H9 (cell line): ENCODE measurements at regions not wholly inside any gene's neighbourhood (a gene's known extent, or its start where the extent isn't known, plus 50 kb on each side); places are given as distances from the start of the nearest gene placed in this dataset.

Source experiments
- DNase-seq: peaks from one replicate; pipeline ENCODE4 v3.0.0-alpha.2; 2017
- H2AFZ ChIP-seq: one replicate; pipeline ENCODE4 v1.6.1; 2013; ENCODE audit warnings: mild to moderate bottlenecking, low read length, control low read depth, moderate library complexity
- H2AK5ac ChIP-seq: 2 replicates; pipeline ENCODE4 v1.6.1; 2013; ENCODE audit warnings: low read length, control low read depth, mixed read lengths; ENCODE audit not compliant: insufficient read length
- H2BK120ac ChIP-seq: one replicate; pipeline ENCODE4 v1.6.1; 2013; ENCODE audit warnings: low read depth, mild to moderate bottlenecking, low read length, control low read depth, inconsistent platforms; ENCODE audit not compliant: poor library complexity, severe bottlenecking
- H2BK12ac ChIP-seq: 2 replicates; pipeline ENCODE4 v1.6.1; 2013; ENCODE audit warnings: low read length, control low read depth, mixed read lengths, low read depth; ENCODE audit not compliant: insufficient read length
- H2BK15ac ChIP-seq: 2 replicates; pipeline ENCODE4 v1.6.1; 2013; ENCODE audit warnings: low read depth, low read length, control low read depth
- H2BK20ac ChIP-seq: one replicate; pipeline ENCODE4 v1.6.1; 2013; ENCODE audit warnings: low read depth, mild to moderate bottlenecking, low read length, control low read depth, inconsistent platforms; ENCODE audit not compliant: poor library complexity, severe bottlenecking
- H2BK5ac ChIP-seq: 2 replicates; pipeline ENCODE4 v1.6.1; 2013; ENCODE audit warnings: low read length, control low read depth, mixed read lengths; ENCODE audit not compliant: insufficient read length
- H3K14ac ChIP-seq: 2 replicates; pipeline ENCODE4 v1.6.1; 2013; ENCODE audit warnings: low read length, control low read depth; ENCODE audit not compliant: insufficient read depth
- H3K18ac ChIP-seq: 2 replicates; pipeline ENCODE4 v1.6.1; 2013; ENCODE audit warnings: low read depth, mild to moderate bottlenecking, mixed read lengths, low read length, control low read depth; ENCODE audit not compliant: insufficient read length
- H3K23ac ChIP-seq: 2 replicates; pipeline ENCODE4 v1.6.1; 2013; ENCODE audit warnings: low read length, control low read depth, mixed read lengths, low read depth; ENCODE audit not compliant: insufficient read length
- H3K23me2 ChIP-seq: 2 replicates; pipeline ENCODE4 v1.6.1; 2013; ENCODE audit warnings: low read depth, mild to moderate bottlenecking, mixed read lengths, low read length, control low read depth; ENCODE audit not compliant: insufficient read length, poor library complexity, severe bottlenecking
- H3K27ac ChIP-seq: 2 replicates; pipeline ENCODE4 v1.5.1; 2013; ENCODE audit warnings: low read length, control low read depth, mixed read lengths, low read depth; ENCODE audit not compliant: insufficient read length
- H3K27me3 ChIP-seq: 2 replicates; pipeline ENCODE4 v1.6.1; 2013; ENCODE audit warnings: low read length, control low read depth, inconsistent platforms; ENCODE audit not compliant: insufficient read depth
- H3K4ac ChIP-seq: 2 replicates; pipeline ENCODE4 v1.6.1; 2013; ENCODE audit warnings: low read depth, mild to moderate bottlenecking, control low read depth, inconsistent platforms, low read length, moderate library complexity
- H3K4me1 ChIP-seq: 2 replicates; pipeline ENCODE4 v1.6.1; 2013; ENCODE audit warnings: low read length, control low read depth, inconsistent platforms; ENCODE audit not compliant: insufficient read depth
- H3K4me2 ChIP-seq: 2 replicates; pipeline ENCODE4 v1.6.1; 2013; ENCODE audit warnings: low read length, control low read depth, mixed read lengths; ENCODE audit not compliant: insufficient read length, insufficient read depth
- H3K56ac ChIP-seq: 2 replicates; pipeline ENCODE4 v1.6.1; 2013; ENCODE audit warnings: low read depth, mild to moderate bottlenecking, mixed read lengths, low read length, control low read depth; ENCODE audit not compliant: insufficient read length
- H3K79me1 ChIP-seq: 2 replicates; pipeline ENCODE4 v1.6.1; 2013; ENCODE audit warnings: low read depth, mild to moderate bottlenecking, moderate library complexity, low read length, control low read depth, inconsistent platforms; ENCODE audit not compliant: insufficient read depth, poor library complexity, severe bottlenecking
- H3K79me2 ChIP-seq: 2 replicates; pipeline ENCODE4 v1.6.1; 2013; ENCODE audit warnings: low read length, control low read depth, inconsistent platforms; ENCODE audit not compliant: insufficient read depth
- H3K9ac ChIP-seq: 2 replicates; pipeline ENCODE4 v1.6.1; 2013; ENCODE audit warnings: low read length, control low read depth, mixed read lengths; ENCODE audit not compliant: insufficient read length; ENCODE audit errors: extremely low read depth
- H3K9me3 ChIP-seq: one replicate; pipeline ENCODE4 v1.6.1; 2013; ENCODE audit warnings: low read depth, low read length, inconsistent platforms; ENCODE audit not compliant: control insufficient read depth
- H3T11ph ChIP-seq: one replicate; pipeline ENCODE4 v1.6.1; 2013; ENCODE audit warnings: mild to moderate bottlenecking, low read length, control low read depth, inconsistent platforms
- H4K20me1 ChIP-seq: one replicate; pipeline ENCODE4 v1.6.1; 2013; ENCODE audit not compliant: control insufficient read depth, insufficient read length, insufficient read depth
- H4K5ac ChIP-seq: 2 replicates; pipeline ENCODE4 v1.6.1; 2013; ENCODE audit warnings: low read depth, mild to moderate bottlenecking, mixed read lengths, low read length, control low read depth; ENCODE audit not compliant: insufficient read length
- H4K8ac ChIP-seq: replicated peaks from 2 replicates; pipeline ENCODE4 v1.6.1; 2013; ENCODE audit warnings: low read length, control low read depth, mixed read lengths, low read depth; ENCODE audit not compliant: insufficient read length
- H4K91ac ChIP-seq: 2 replicates; pipeline ENCODE4 v1.6.1; 2013; ENCODE audit warnings: low read depth, mild to moderate bottlenecking, moderate library complexity, mixed read lengths, low read length, control low read depth; ENCODE audit not compliant: insufficient read length
- H3K27ac Mint-ChIP-seq, 3 experiments: 2 replicates in 2 of 3; 3 replicates in 1 of 3; pipeline ENCODE4 v1.8.0; 2020 to 2021; ENCODE audit warnings: mixed read lengths in 3 of 3, mild to moderate bottlenecking in 1 of 3, moderate library complexity in 1 of 3
- H3K27me3 Mint-ChIP-seq: 2 replicates; pipeline ENCODE4 v1.8.0; 2021; ENCODE audit warnings: low read depth, mild to moderate bottlenecking, moderate library complexity, mixed read lengths
- H3K36me3 Mint-ChIP-seq, 3 experiments: 2 replicates in 2 of 3; 3 replicates in 1 of 3; pipeline ENCODE4 v1.8.0; 2020 to 2021; ENCODE audit warnings: low read depth in 3 of 3, mixed read lengths in 3 of 3; ENCODE audit not compliant: insufficient read depth in 1 of 3
- H3K4me1 Mint-ChIP-seq, 2 experiments: 2 replicates each; pipeline ENCODE4 v1.8.0; 2020; ENCODE audit warnings: mixed read lengths in 2 of 2
- H3K4me3 Mint-ChIP-seq, 2 experiments: 2 replicates in 1 of 2; 3 replicates in 1 of 2; pipeline ENCODE4 v1.8.0; 2020 to 2021; ENCODE audit warnings: mild to moderate bottlenecking in 2 of 2, mixed read lengths in 2 of 2, moderate library complexity in 1 of 2
- H3K9me3 Mint-ChIP-seq, 2 experiments: 2 replicates in 1 of 2; 3 replicates in 1 of 2; pipeline ENCODE4 v1.8.0; 2020; ENCODE audit warnings: mild to moderate bottlenecking in 2 of 2, mixed read lengths in 2 of 2, moderate library complexity in 1 of 2
- WGBS: extraction: QIAGEN DNeasy Blood & Tissue Kit; methylation state at CpG from one replicate; pipeline ENCODE4 v1.1.7; 2013; ENCODE audit warnings: missing lambda C conversion rate, low lambda C conversion rate, mixed read lengths; ENCODE audit not compliant: insufficient read length; ENCODE audit errors: extremely low coverage; 5-methylcytosine and 5-hydroxymethylcytosine counted together
- TF ChIP-seq, protein P1 (sequence below): fragments of 200-600 bp; sonication (generic); conservative IDR thresholded peaks from 3 replicates; pipeline ENCODE4 v1.8.0; 2021; ENCODE audit warnings: antibody characterized with exemption, mild to moderate bottlenecking

DNA sequence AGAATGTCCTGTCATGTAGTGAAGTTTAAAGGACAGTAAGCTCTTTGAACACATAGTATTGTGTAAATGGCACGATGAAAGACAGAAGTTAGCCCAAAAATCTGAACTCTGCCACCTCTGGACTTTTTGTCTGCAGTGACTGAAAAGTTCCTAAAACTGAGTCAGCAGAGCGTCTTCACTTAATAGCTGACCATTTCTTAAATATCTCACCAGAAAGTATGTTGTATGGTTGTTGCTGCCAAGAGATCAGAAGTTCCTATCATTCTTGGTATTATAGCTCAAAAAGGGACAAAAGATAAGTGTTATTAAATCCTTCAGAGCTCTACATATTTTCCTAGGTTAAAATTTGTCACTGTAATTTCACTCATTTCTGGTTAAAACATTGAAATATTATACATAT lies 1003.0 kb downstream of the TTLL7 start:
- H2AK5ac ChIP-seq: no peak overlapping the region
- H4K20me1 ChIP-seq: no peaks in the 10 kb centered on the region
- H2BK20ac ChIP-seq: no peak overlapping the region
- TF ChIP-seq, protein P1, sequence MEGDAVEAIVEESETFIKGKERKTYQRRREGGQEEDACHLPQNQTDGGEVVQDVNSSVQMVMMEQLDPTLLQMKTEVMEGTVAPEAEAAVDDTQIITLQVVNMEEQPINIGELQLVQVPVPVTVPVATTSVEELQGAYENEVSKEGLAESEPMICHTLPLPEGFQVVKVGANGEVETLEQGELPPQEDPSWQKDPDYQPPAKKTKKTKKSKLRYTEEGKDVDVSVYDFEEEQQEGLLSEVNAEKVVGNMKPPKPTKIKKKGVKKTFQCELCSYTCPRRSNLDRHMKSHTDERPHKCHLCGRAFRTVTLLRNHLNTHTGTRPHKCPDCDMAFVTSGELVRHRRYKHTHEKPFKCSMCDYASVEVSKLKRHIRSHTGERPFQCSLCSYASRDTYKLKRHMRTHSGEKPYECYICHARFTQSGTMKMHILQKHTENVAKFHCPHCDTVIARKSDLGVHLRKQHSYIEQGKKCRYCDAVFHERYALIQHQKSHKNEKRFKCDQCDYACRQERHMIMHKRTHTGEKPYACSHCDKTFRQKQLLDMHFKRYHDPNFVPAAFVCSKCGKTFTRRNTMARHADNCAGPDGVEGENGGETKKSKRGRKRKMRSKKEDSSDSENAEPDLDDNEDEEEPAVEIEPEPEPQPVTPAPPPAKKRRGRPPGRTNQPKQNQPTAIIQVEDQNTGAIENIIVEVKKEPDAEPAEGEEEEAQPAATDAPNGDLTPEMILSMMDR: no peak
- H3K18ac ChIP-seq: no peak overlapping the region
- no peak overlapping the region for H3K27ac ChIP-seq
- no peak overlapping the region for H3K9ac ChIP-seq
- no CpG with 5 or more reads among the region's 2 CpGs for WGBS
- H3K23me2 ChIP-seq: no peaks in the 10 kb centered on the region
- H2BK5ac ChIP-seq: no peak overlapping the region
- H3K23ac ChIP-seq: no peak overlapping the region
- no peak overlapping the region for H2BK15ac ChIP-seq
- H4K91ac ChIP-seq: no peak overlapping the region
- H3K14ac ChIP-seq: no peak overlapping the region
- H3K4ac ChIP-seq: no peak overlapping the region
- H2AFZ ChIP-seq: no peak overlapping the region
- H3K4me1 Mint-ChIP-seq: no peaks in the 10 kb centered on the region
- no peaks in the 10 kb centered on the region for H3K27me3 Mint-ChIP-seq
- H3K79me2 ChIP-seq: no peaks in the 10 kb centered on the region
- no peak overlapping the region for H4K8ac ChIP-seq
- H2BK12ac ChIP-seq: no peak overlapping the region
- H3K9me3 Mint-ChIP-seq: peaks cover 2% of the 10 kb centered on the region in 2 experiments; a peak in 4 of 5 replicates
- H3T11ph ChIP-seq: no peak overlapping the region
- H3K4me1 ChIP-seq: no peaks in the 10 kb centered on the region
- no peak for DNase-seq
- H4K5ac ChIP-seq: no peak overlapping the region
- H3K27me3 ChIP-seq: no peaks in the 10 kb centered on the region
- no peak overlapping the region for H3K27ac Mint-ChIP-seq
- no peak overlapping the region for H2BK120ac ChIP-seq
- H3K56ac ChIP-seq: no peak overlapping the region
- no peaks in the 10 kb centered on the region for H3K9me3 ChIP-seq
- no peak overlapping the region for H3K4me3 Mint-ChIP-seq
- no peak overlapping the region for H3K4me2 ChIP-seq
- H3K36me3 Mint-ChIP-seq: no peaks in the 10 kb centered on the region
- no peaks in the 10 kb centered on the region for H3K79me1 ChIP-seq
